Prostate gland (tissue), 2 donors: ENCODE measurements at regions not wholly inside any gene's neighbourhood (a gene's known extent, or its start where the extent isn't known, plus 50 kb on each side); places are given as distances from the start of the nearest gene placed in this dataset.

ENCODE experiments used
- POLR2A ChIP-seq: fragments of 450-650 bp; IDR thresholded peaks from one replicate; pipeline ENCODE4 v1.6.1; 2016; ENCODE audit warnings: antibody characterized with exemption, mild to moderate bottlenecking
- POLR2AphosphoS5 ChIP-seq: sonication (generic); formaldehyde crosslinking; IDR thresholded peaks from one replicate; pipeline ENCODE4 v1.6.1; 2017; ENCODE audit warnings: antibody characterized with exemption
- TF ChIP-seq, protein P1 (sequence below), 4 experiments: fragments of 200-600 bp in 2 of 4; fragments of 450-650 bp in 2 of 4; sonication (generic) in 2 of 4; IDR thresholded peaks; 1 replicate in 3 of 4; 2 replicates in 1 of 4; pipeline ENCODE4 v1.5.1; 2016 to 2019; ENCODE audit warnings: antibody characterized with exemption in 4 of 4, mild to moderate bottlenecking in 2 of 4, moderate library complexity in 2 of 4

DNA sequence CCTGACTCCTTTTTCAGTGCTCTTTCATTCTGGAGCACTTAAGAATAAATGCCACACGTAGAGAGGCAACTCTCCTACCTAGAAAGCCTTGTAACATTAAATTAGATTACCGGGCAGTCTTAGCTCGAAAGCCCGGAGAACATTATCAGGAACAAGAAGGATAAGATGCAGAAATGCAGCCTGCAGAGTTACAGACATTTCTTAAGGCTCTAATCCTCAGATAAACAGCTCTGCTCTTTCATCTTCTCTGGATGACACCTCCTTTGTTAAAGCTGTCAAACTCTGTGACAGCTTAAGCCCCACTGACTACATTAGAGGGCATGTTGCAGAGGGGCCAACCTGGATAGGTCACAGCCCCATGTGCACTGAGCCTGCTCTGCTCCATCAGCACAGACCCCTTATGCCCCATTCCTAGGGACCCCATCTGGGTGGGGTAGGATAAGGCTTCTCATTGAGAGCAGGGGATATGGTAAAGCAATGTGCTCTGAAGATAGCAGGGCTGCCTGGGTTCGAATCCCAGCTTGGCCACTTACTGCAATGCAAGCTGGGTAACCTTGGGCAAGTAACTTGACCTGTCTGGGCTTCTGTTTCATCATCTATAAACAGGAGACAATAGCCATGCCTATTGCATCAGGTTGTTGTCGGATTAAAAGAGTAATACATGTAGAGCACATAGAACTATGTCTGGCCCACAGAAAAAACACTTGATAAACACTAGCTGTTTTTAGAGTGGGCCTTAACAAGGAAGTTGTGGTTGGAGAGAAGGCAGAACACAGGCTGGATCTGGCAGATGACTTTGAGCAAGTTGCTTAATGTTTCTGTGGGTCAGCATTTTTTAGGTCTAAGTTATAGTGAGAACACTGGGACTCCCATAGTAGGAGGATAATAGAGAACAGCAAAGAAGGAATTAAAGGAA, 111.4 kb downstream of the THNSL2 start:
- TF ChIP-seq, protein P1, sequence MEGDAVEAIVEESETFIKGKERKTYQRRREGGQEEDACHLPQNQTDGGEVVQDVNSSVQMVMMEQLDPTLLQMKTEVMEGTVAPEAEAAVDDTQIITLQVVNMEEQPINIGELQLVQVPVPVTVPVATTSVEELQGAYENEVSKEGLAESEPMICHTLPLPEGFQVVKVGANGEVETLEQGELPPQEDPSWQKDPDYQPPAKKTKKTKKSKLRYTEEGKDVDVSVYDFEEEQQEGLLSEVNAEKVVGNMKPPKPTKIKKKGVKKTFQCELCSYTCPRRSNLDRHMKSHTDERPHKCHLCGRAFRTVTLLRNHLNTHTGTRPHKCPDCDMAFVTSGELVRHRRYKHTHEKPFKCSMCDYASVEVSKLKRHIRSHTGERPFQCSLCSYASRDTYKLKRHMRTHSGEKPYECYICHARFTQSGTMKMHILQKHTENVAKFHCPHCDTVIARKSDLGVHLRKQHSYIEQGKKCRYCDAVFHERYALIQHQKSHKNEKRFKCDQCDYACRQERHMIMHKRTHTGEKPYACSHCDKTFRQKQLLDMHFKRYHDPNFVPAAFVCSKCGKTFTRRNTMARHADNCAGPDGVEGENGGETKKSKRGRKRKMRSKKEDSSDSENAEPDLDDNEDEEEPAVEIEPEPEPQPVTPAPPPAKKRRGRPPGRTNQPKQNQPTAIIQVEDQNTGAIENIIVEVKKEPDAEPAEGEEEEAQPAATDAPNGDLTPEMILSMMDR (IDR thresholded peaks at IDR 0.05) = no peak
- TF ChIP-seq POLR2A (no peak), POLR2AphosphoS5 (no peak)
